HepG2 (cell line): ENCODE measurements at regions not wholly inside any gene's neighbourhood (a gene's known extent, or its start where the extent isn't known, plus 50 kb on each side); places are given as distances from the start of the nearest gene placed in this dataset.

Experiments
- ATAC-seq: fragments of 200-7000 bp; cut with Tn5 transposase; 3 replicates; pipeline ENCODE4 v1.9.1; 2020; ENCODE audit warnings: mild to moderate bottlenecking, moderate library complexity
- BruUV-seq: library from RNA; stranded (reverse); fragments of 400-500 nt; replicated peaks from 2 replicates; lab custom pipeline; 2021; lab: Mats Ljungman, UMichigan
- CTCF ChIA-PET: fragments of 300-600 bp; formaldehyde crosslinking; extraction: SDS; loops from one replicate; lab custom pipeline; 2021; ENCODE audit warnings: low total read pairs, inconsistent platforms, low intra/inter-chr PET ratio; lab: Yijun Ruan, JAX
- POLR2A ChIA-PET: fragments of 350-600 bp; sonication (Branson Sonifier 250); formaldehyde crosslinking; loops from one replicate; lab custom pipeline; 2020; ENCODE audit warnings: antibody characterized with exemption, inconsistent platforms; lab: Yijun Ruan, JAX
- DNase-seq: peaks from one replicate; pipeline ENCODE4 v3.0.0-alpha.2; 2015; ENCODE audit warnings: low spot score
- FAIRE-seq: peaks from 3 replicates; lab custom pipeline; 2011; peaks lifted over from hg19 to GRCh38; lab: Jason Lieb, UNC
- H2AFZ ChIP-seq: one replicate; pipeline ENCODE4 v1.6.1; 2011; ENCODE audit warnings: low read length, inconsistent platforms
- H3K27ac ChIP-seq: fragments of 300-600 bp; 3 replicates; pipeline ENCODE4 v1.8.0; 2011; ENCODE audit warnings: mixed run types, mild to moderate bottlenecking, mixed read lengths, low read length, inconsistent platforms; ENCODE audit not compliant: insufficient read depth; ENCODE audit errors: extremely low read length
- H3K27me3 ChIP-seq, 2 experiments: fragments of 200-600 bp in 1 of 2; 2 replicates in 1 of 2; 3 replicates in 1 of 2; pipeline versions ENCODE4 v1.6.0 to v1.8.0; 2011; ENCODE audit warnings: low read length in 2 of 2, mild to moderate bottlenecking in 2 of 2, moderate library complexity in 2 of 2, inconsistent platforms in 1 of 2; ENCODE audit not compliant: insufficient read depth in 2 of 2, control insufficient read depth in 1 of 2
- H3K36me3 ChIP-seq, 2 experiments: fragments of 200-600 bp in 1 of 2; replicated peaks in 1 of 2; 2 replicates in 1 of 2; 3 replicates in 1 of 2; pipeline versions ENCODE4 v1.5.1 to v1.8.0; 2011; ENCODE audit warnings: low read length in 2 of 2, inconsistent platforms in 1 of 2; ENCODE audit not compliant: insufficient read depth in 2 of 2, control insufficient read depth in 1 of 2
- H3K4me1 ChIP-seq: 2 replicates; pipeline ENCODE4 v1.5.1; 2012; ENCODE audit warnings: low read length, inconsistent platforms; ENCODE audit not compliant: insufficient read depth
- H3K4me2 ChIP-seq: 2 replicates; pipeline ENCODE4 v1.6.0; 2011; ENCODE audit warnings: low read depth, low read length, inconsistent platforms
- H3K4me3 ChIP-seq, 3 experiments: fragments of 200-600 bp in 1 of 3; sonication (generic), shearing (Covaris generic) in 1 of 3; replicated peaks in 1 of 3; 2 replicates each; pipeline ENCODE4 v1.5.1; 2011 to 2016; ENCODE audit warnings: low read length in 3 of 3, inconsistent platforms in 2 of 3, low read depth in 2 of 3, mild to moderate bottlenecking in 2 of 3, control low read depth in 1 of 3, mixed read lengths in 1 of 3; ENCODE audit not compliant: insufficient read depth in 1 of 3
- H3K79me2 ChIP-seq: one replicate; pipeline ENCODE4 v1.6.1; 2011; ENCODE audit warnings: low read length, inconsistent platforms; ENCODE audit not compliant: insufficient read depth
- H3K9ac ChIP-seq: 2 replicates; pipeline ENCODE4 v1.6.0; 2011; ENCODE audit warnings: mild to moderate bottlenecking, low read depth, low read length, inconsistent platforms; ENCODE audit not compliant: insufficient read depth
- H3K9me3 ChIP-seq: 2 replicates; pipeline ENCODE4 v1.5.1; 2012; ENCODE audit warnings: mild to moderate bottlenecking, low read length
- H4K20me1 ChIP-seq: 2 replicates; pipeline ENCODE4 v1.6.0; 2011; ENCODE audit warnings: inconsistent platforms, mild to moderate bottlenecking, low read length, moderate library complexity; ENCODE audit not compliant: insufficient read depth
- CAMTA2 ChIP-seq: sonication (generic); formaldehyde crosslinking; IDR thresholded peaks from 2 replicates; pipeline ENCODE4 v1.4.0; 2020; ENCODE audit warnings: mild to moderate bottlenecking, missing genetic modification reagents, borderline replicate concordance
- CBFB ChIP-seq: sonication (generic); formaldehyde crosslinking; IDR thresholded peaks from 2 replicates; pipeline ENCODE4 v1.4.0; 2020; ENCODE audit warnings: missing genetic modification reagents
- CC2D1A ChIP-seq: sonication (generic); formaldehyde crosslinking; IDR thresholded peaks from 2 replicates; pipeline ENCODE4 v1.8.1; 2023; ENCODE audit warnings: mild to moderate bottlenecking, missing genetic modification reagents
- DR1 ChIP-seq: sonication (generic); formaldehyde crosslinking; IDR thresholded peaks from 2 replicates; pipeline ENCODE4 v1.8.0; 2021; ENCODE audit warnings: mild to moderate bottlenecking, missing genetic modification reagents, inconsistent platforms
- ELF1 ChIP-seq: sonication (generic); formaldehyde crosslinking; IDR thresholded peaks from 2 replicates; pipeline ENCODE4 v1.4.0; 2020; ENCODE audit warnings: missing genetic modification reagents
- LBX2 ChIP-seq: sonication (generic); formaldehyde crosslinking; IDR thresholded peaks from 2 replicates; pipeline ENCODE4 v1.5.0; 2020; ENCODE audit warnings: missing genetic modification reagents, mild to moderate bottlenecking, borderline replicate concordance
- MAFG ChIP-seq: sonication (generic); formaldehyde crosslinking; IDR thresholded peaks from 2 replicates; pipeline ENCODE4 v1.5.1; 2020; ENCODE audit warnings: mild to moderate bottlenecking, missing genetic modification reagents
- NFE2L1 ChIP-seq: sonication (generic); formaldehyde crosslinking; IDR thresholded peaks from 2 replicates; pipeline ENCODE4 v1.4.0; 2020; ENCODE audit warnings: missing genetic modification reagents, mild to moderate bottlenecking, borderline replicate concordance
- NR0B2 ChIP-seq: sonication (generic); formaldehyde crosslinking; IDR thresholded peaks from 2 replicates; pipeline ENCODE4 v1.4.0; 2020; ENCODE audit warnings: mild to moderate bottlenecking, missing genetic modification reagents
- SATB2 ChIP-seq: sonication (generic); formaldehyde crosslinking; IDR thresholded peaks from 2 replicates; pipeline ENCODE4 v1.5.0; 2020; ENCODE audit warnings: missing genetic modification reagents
- SP4 ChIP-seq: sonication (generic); formaldehyde crosslinking; IDR thresholded peaks from 2 replicates; pipeline ENCODE4 v1.8.1; 2023; ENCODE audit warnings: mild to moderate bottlenecking, missing genetic modification reagents
- SRF ChIP-seq: IDR thresholded peaks from 2 replicates; pipeline ENCODE4 v1.6.1; 2011; ENCODE audit warnings: mild to moderate bottlenecking, low read depth, low read length, moderate library complexity
- TCF7L2 ChIP-seq: IDR thresholded peaks from 2 replicates; pipeline ENCODE4 v1.6.1; 2011; ENCODE audit warnings: mild to moderate bottlenecking, low read depth, low read length, moderate library complexity
- ZNF263 ChIP-seq: sonication (generic); formaldehyde crosslinking; IDR thresholded peaks from 2 replicates; pipeline ENCODE4 v1.4.0; 2020; ENCODE audit warnings: missing genetic modification reagents
- ZNF572 ChIP-seq: sonication (generic); formaldehyde crosslinking; IDR thresholded peaks from 2 replicates; pipeline ENCODE4 v1.5.1; 2020; ENCODE audit warnings: mild to moderate bottlenecking, missing genetic modification reagents
- ZNF770 ChIP-seq: sonication (generic); formaldehyde crosslinking; IDR thresholded peaks from 2 replicates; pipeline ENCODE4 v1.5.0; 2020; ENCODE audit warnings: mild to moderate bottlenecking, missing genetic modification reagents
- ZSCAN21 ChIP-seq: sonication (generic); formaldehyde crosslinking; IDR thresholded peaks from 2 replicates; pipeline ENCODE4 v1.8.0; 2022; ENCODE audit warnings: mild to moderate bottlenecking, missing genetic modification reagents, moderate library complexity, borderline replicate concordance
- in situ Hi-C: cut with HindIII; loops from 2 replicates; pipeline ENCODE4 v1.10.0; 2017; ENCODE audit warnings: low pct_unique_long_range_greater_than_20kb; ENCODE audit not compliant: extremely low pct_ligation_motif_present
- intact Hi-C: fragments of 100-400 bp; cut with micrococcal nuclease; formaldehyde crosslinking; loops from one replicate; pipeline ENCODE4 v1.10.0; 2022; ENCODE audit not compliant: unreplicated experiment
- TF ChIP-seq, protein P1 (sequence below): sonication (generic); formaldehyde crosslinking; IDR thresholded peaks from 2 replicates; pipeline ENCODE4 v1.4.0; 2020; ENCODE audit warnings: missing genetic modification reagents
- TF ChIP-seq, protein P2 (sequence below): sonication (generic); formaldehyde crosslinking; IDR thresholded peaks from 2 replicates; pipeline ENCODE4 v1.4.0; 2020; ENCODE audit warnings: missing genetic modification reagents

DNA sequence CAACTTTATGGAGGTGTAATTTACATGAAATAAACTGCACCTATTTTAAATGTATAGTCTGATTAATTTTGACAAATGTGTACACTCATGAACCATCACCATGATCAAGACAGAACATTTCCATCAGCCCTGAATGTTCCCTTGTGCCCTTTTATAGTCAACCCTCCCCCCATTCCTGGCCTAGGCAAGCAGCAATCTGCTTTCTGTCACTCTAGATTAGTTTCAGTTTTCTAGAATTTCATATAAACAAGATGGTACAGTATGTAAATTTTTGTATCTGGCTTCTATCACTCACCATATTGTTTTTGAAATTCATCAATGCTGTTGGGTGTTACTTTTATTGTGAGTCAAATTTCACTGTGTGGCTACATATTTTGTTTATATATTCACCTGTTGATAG, 234.2 kb upstream of the RPS6KA3 start:
- FAIRE-seq (no peak), ATAC-seq (no peak), DNase-seq (no peak)
- Histone ChIP-seq H3K79me2 (no peaks in the 10 kb centered on the region), H3K4me2 (no peak overlapping the region), H3K27ac (peak overlapping the region; percentile 76), H3K36me3 (no peaks in the 10 kb centered on the region), H3K4me3 (no peak overlapping the region), H2AFZ (no peak overlapping the region), H3K9me3 (no peaks in the 10 kb centered on the region), H3K9ac (no peak overlapping the region), H3K4me1 (peaks cover 36% of the 10 kb centered on the region), H4K20me1 (no peaks in the 10 kb centered on the region), H3K27me3 (no peaks in the 10 kb centered on the region)
- TF ChIP-seq MAFG = no peak
- TF ChIP-seq, protein P1, sequence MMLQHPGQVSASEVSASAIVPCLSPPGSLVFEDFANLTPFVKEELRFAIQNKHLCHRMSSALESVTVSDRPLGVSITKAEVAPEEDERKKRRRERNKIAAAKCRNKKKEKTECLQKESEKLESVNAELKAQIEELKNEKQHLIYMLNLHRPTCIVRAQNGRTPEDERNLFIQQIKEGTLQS = no peak
- TF ChIP-seq, protein P2, sequence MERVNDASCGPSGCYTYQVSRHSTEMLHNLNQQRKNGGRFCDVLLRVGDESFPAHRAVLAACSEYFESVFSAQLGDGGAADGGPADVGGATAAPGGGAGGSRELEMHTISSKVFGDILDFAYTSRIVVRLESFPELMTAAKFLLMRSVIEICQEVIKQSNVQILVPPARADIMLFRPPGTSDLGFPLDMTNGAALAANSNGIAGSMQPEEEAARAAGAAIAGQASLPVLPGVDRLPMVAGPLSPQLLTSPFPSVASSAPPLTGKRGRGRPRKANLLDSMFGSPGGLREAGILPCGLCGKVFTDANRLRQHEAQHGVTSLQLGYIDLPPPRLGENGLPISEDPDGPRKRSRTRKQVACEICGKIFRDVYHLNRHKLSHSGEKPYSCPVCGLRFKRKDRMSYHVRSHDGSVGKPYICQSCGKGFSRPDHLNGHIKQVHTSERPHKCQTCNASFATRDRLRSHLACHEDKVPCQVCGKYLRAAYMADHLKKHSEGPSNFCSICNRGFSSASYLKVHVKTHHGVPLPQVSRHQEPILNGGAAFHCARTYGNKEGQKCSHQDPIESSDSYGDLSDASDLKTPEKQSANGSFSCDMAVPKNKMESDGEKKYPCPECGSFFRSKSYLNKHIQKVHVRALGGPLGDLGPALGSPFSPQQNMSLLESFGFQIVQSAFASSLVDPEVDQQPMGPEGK = no peak
- no peak for TF ChIP-seq ZNF770 (CRISPR knock-in tag)
- no peak for TF ChIP-seq ZNF263 (CRISPR knock-in tag)
- no peak for TF ChIP-seq ZSCAN21
- TF ChIP-seq CAMTA2 (CRISPR knock-in tag) = no peak
- TF ChIP-seq SATB2 (CRISPR knock-in tag) = no peak
- TF ChIP-seq NFE2L1 (CRISPR knock-in tag) = no peak
- TF ChIP-seq LBX2 (CRISPR knock-in tag) = no peak
- no peak for TF ChIP-seq DR1
- TF ChIP-seq CC2D1A (CRISPR knock-in tag) = no peak
- TF ChIP-seq ZNF572 = no peak
- TF ChIP-seq SP4 (CRISPR knock-in tag) = no peak
- TF ChIP-seq CBFB (CRISPR knock-in tag) = no peak
- TF ChIP-seq TCF7L2 = no peak
- no peak for TF ChIP-seq ELF1 (CRISPR knock-in tag)
- no peak for TF ChIP-seq SRF
- TF ChIP-seq NR0B2 (CRISPR knock-in tag) = no peak
- no TSS peak for BruUV-seq
- POLR2A ChIA-PET = no interaction called here
- intact Hi-C loops = no loop called here
- CTCF ChIA-PET = no interaction called here
- in situ Hi-C loops = no loop called here
